ENCODE measurements at regions not wholly inside any gene's neighbourhood (a gene's known extent, or its start where the extent isn't known, plus 50 kb on each side); places are given as distances from the start of the nearest gene placed in this dataset.
"Not testable (repeated sequence)": the region's sequence is repeated elsewhere in the genome, so short reads cannot be mapped to it uniquely, and the experiment has no call there.

DNA sequence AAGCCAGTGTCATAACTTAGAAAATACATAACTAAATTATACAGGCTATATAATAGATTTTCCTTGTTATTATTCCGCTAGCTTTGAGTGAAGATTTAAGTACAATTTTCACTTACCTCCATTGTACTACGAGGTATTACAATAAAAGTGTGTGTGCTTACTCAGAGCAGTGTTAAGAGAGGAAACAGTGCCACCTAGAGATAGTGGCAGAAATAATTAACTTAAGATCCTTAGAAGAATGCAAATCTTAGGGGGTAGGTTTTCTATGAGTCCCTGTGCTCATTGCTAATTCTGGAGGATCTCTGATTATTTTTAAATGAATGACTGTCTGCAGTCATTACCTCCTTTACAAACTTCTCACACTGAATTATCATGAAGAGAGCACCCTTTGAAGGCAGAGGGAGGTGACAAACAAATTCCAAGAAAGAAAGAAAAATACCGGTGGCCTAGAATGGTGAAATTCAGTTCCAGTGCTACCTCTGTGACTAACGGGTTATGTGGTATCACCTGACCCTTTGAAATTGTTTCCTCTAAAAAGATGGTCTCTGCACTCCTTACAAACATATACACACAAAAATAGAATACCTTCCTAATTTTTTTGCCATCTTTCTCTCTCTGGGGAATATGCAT, 379.8 kb downstream of the TRIM36 start:
- no peak for DNase-seq

DNA sequence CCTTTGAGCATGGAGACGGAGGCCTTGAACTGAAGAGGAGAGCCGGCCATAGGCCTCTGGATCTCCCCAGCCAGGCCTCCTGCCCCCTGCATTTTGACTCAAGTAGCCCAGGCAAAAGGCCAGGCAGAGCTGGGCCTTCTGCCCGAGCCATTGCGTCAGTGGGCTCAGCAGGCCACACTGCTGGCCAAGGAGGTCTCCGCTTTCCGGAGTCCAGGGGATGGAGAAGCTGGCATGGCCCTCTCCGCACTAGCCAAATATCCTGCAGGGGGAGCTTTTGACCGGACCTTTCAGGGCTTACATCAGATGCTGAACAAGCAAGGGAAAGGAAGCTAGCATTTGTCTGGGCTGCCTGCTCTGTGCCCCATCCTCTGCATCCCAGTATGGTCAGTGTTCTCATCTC, 386.8 kb downstream of the TRIM36 start:
- DNase-seq = no peak

DNA sequence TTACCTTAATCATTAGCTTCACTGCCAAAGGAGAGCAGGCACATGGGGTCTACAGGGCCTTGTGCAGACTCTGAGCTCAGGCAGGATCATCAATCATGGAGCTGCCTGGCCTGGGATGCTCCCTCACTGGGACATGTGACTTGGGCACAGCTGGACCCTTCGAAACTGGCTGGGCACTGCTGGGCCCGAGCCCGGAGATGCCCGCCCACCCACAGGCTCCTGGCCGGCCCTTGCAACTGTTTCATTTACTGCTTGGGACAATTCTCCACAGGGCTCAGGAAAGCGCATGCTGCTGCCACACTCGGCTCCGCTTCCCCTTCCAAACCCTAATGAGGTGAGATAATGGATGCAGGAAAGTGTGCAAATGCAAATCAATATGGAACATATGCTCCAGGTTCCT, 387.5 kb downstream of the TRIM36 start:
- no peak for DNase-seq

DNA sequence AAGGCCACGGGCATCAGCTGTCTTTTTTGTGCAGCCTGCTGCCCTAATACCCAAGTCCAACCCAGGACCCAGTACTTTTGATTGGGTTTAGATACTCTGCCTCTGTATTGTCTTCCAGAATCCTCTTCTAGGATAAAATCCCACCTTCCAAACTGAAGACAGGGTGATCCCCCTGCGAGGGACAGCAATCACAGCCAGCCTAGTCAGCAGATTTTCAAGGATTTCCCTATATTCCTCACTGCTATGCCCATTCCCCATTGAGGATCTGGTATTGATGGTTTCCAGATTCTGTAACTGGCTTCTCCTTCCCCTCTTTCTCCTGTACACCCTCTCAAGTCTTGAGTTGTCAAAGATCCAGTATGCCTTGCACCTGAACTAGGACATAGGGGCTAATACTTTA, 389.4 kb downstream of the TRIM36 start:
- DNase-seq = no peak

DNA sequence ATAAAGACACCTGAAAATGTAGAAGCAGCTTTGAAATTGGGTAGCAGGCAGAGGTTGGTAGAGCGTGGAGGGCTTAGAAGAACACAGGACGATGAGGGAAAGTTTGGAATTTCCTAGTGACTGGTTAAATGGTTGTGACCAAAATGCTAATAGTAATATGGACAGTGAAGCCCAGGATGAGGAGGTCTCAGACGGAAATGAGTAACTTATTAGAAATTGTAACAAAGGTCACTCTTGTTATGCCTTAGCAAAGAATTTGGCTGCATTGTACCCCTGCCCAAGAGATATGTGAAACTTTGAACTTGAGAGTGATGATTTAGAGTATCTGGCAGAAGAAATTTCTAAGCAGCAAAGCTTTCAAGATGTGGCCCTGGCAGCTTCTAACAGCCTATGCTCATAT, 382.5 kb downstream of the KCNN2 start:
- no peak for DNase-seq

DNA sequence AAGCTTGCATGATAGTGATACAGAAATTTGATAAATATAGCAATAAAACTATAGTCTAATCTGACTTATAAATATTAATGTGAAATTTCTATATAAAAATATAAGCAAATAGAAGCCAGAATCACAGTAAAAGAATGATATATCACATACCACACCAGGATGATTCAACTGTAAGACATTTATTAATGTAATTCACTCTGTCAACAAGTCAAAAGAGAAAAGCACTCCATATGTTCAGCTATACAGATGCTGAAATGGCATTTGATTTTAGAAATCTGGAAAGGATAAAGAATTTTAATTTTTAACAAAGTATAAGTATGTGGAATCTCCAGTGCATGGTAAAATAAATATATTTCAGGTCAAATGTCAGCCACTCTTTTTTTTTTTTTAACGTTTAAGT, 372.4 kb downstream of the KCNN2 start:
- no peak for DNase-seq

DNA sequence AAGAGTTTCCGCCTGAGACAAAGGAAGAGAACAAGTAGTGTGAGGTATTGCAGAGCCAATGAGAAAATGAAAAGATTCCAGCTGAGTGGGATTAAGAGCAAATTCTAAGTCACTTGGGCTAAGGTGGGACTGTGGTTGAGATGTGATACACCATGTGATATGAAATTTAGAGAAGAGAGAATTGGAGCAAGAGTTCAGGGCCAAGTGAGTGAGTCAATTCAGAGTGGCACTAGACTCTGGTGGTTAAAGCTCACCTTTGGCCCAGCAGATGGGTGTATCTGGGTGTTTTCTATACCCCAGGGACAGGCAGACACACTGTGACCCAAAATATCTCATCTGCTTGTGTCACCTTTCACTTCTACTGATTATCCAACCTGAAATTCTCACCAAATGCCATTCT, 368.1 kb downstream of the KCNN2 start:
- DNase-seq = no peak

DNA sequence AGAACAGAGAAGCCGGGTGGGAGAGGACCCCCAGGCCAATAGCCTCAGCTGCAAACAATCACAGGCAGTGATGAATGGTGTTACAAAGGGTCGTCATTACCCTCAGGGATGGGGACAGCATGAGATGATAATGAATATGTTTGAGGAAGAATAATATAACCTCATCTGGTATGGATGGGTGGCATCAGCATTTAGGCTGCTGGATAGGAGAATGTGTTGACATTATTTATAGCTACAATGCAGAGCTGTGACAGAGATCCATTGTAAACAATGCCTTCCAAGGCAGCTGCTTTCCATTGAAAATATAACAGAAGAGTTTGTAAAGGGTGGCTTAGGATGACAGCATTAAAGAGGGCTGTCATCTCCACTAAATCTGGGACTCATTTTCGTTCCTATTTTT, 365.5 kb downstream of the KCNN2 start:
- DNase-seq = no peak

DNA sequence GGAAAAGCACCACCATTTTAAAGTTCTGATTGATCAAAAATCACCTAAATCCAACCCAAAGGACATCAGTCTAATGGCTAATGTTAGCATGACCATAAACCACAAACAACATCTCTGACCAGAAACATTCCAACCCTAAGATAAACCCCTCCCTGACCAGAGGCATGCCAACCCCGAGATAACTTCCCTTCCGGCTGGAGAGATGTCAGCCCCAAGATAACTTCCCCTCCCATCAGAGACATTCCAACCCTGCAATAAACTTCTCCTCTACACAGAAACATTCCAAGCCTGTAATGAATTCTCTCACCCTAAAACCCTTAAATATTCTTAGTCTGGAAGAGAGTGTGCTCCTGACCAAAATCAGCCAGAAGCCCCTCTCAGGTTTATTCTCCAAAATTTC, 364.3 kb downstream of the KCNN2 start:
- no peak for DNase-seq

DNA sequence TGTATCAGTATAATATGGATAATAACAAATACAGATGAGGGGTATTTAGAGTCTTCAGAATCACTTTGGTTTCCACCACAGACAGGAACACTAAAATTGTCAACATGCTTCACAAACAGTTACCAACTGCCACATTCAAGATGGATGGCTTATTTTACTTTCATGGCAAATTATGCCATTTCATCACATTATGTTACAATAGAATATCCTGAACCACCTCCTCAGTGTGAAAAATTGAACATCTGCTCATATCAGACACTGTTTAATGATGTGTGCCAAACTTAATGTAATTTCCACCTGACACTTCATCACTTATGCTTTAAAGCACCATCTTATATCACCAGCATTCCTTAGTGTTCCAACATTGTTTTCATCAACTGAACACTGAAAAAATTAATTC, 357.4 kb downstream of the KCNN2 start:
- no peak for DNase-seq

DNA sequence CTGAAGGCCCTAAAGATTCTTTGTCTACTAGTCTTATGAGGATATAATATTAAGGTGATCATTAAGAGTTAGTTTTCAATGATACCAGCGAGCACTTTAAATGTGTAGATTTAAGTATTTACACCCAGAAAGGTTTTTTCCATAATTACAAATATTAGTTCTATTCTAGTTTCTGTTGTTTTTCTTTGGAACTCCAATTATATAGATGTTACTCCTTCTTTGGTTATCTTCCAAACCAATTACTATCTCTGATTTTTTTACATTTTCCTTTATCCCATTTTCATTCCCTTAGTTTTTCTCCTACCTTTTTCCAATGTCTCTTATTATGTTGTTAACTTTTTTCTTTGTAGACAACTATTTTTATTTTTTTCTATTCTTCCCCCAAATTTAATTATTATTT, 355.1 kb downstream of the KCNN2 start:
- DNase-seq = no peak

DNA sequence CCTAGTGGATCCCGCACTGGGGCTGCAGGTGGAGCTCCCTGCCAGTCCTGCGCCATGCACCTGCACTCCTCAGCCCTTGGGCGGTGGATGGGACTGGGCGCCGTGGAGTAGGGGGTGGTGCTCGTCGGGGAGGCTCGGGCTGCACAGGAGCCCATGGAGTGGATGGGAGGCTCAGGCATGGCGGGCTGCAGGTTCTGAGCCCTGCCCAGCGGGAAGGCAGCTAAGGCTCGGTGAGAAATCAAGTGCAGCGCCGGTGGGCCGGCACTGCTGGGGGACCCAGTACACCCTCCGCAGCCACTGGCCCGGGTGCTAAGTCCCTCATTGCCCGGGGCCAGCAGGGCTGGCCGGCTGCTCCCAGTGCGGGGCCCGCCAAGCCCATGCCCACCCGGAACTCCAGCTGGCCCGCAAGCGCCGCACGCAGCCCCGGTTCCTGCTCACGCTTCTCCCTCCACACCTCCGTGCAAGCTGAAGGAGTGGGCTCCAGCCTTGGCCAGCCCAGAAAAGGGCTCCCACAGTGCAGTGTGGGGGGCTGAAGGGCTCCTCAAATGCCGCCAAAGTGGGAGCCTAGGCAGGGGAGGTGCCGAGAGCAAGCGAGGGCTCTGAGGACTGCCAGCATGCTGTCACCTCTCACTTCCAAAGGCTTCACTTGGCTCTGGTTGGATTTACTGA, 342.5 kb downstream of the KCNN2 start:
- DNase-seq = not testable (repeated sequence)

DNA sequence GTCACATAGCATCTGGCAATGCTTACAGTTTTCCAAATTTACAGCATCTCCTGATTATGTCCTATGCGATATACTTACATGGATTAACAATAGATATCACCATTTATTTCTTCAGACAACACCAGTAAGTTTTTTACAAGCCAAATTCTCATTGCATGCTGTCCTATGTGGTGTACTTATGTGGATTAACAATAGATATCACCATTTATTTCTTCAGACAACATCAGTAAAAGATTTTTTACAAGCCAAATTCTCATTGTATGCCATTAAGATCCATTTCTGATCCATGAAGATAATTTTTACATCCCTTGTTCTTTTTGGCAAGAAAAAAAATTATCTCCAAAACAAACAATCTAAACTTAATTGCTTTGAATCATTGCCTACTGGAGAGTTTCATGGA, 340.9 kb downstream of the KCNN2 start:
- no peak for DNase-seq

DNA sequence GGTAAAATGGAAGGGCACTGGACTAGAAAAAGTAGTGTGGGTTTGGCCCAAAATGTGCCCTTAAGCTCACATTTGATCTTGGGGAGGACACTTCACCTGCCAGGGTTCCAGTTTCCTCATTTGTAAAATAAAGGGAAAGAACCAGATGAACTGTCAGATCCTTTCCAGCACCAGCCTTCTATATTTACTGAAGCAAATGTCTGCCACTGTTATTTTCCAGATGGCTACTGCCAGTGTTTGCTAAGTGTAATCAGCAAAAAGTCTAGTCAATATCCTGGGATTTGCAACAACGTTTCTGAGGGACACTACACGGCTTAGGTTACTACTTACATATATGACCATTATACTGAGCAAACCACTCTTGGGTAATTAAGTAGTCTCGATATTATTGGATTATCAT, 340.3 kb downstream of the KCNN2 start:
- DNase-seq = no peak

DNA sequence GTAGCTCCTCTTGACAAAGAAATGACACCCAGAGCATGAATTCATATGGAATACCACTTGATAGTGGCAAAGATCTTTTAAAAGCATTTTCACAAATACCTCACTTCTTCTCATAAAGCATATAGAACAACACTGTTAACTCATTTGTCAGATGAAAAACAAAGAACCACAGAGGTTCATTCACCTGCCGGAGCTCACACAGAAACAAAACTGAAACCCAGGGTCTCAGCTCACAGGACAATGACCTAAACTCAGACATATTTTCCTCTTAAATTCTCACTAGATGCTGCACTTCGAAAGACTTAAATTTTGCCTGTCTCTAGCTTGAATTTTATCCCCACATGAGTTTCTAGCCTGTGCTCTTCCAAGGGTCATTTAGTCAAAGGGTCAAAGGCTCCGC, 339.0 kb downstream of the KCNN2 start:
- no peak for DNase-seq

DNA sequence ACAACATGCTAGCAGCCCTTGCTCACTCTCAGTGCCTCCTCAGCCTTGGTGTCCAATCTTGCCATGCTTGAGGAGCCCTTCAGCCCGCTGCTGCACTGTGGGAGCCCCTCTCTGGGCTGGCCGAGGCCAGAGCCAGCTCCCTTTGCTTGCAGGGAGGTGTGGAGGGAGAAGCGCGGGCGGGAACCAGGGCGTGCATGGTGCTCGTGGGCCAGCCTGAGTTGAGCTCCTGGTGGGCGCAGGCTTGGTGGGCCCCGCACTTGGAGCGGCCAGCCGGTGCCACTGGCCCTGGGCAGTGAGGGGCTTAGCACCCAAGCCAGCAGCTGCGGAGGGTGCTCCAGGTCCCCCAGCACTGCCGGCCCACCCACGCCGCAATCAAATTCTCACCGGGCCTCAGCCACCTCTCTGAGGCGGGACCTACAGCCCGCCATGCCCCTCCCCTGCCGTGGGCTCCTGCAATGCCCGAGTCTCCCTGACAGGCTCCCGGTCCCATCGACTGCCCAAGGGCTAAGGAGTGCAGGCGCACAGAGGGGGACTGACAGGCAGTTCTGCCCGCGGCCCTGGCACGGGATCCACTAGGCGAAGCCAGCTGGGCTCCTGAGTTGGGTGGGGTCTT, 333.5 kb downstream of the KCNN2 start:
- no peak for DNase-seq

DNA sequence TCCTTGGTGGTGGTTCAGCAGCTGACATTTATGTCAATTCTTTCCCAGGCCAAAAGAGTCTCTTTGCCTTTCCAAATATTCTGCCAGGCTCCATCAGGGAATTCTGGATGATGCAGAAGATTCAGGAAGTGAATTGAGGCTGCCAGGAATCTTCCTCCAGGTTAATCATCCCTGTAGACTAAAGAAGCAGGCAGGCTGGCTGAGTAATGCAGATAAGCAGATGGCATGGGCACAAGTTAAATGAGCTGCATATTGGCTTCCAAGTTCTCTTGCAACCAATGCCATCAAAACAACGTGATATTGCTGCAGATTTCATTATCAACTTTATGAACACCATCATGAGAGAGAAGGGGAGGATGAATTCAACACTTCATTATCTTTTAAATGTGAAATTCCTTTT, 324.5 kb downstream of the KCNN2 start:
- no peak for DNase-seq

DNA sequence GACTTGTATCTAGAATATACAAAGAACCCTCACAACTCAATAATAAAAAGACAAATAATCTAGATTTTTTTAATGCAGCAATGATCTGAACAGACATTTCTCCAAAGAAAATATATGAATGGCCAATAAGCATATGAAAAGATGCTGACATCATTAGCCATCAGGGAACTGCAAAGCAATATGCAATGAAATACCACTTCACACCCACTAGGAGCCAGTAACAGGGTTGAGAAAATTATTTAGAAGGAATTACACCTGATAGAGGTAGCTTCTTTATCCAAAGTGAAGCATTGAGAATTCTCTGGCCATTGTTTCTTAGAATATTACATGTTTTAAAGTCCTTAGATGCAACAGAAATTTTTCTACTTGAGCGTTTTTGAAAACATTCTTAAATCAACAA, 316.9 kb downstream of the KCNN2 start:
- no peak for DNase-seq

DNA sequence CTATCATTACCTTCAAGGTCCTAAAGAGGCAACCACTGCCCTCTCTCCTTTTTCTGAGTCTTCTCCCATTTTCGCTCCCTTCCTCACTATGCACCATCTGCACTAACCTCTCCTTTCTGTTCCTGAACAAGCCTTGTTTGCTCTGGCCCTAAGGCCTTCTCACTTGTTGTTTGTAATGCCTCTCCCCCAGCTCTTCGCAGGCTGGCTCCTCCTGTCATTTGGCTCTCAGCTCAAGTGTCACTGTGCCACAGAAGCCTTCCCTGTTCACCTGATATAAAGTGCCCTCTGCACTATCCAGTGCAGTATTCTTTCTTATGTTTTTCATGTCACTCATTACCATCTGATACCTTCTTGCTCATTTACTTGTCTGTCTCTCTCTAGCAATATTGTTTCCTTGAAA, 303.7 kb downstream of the KCNN2 start:
- DNase-seq = no peak

DNA sequence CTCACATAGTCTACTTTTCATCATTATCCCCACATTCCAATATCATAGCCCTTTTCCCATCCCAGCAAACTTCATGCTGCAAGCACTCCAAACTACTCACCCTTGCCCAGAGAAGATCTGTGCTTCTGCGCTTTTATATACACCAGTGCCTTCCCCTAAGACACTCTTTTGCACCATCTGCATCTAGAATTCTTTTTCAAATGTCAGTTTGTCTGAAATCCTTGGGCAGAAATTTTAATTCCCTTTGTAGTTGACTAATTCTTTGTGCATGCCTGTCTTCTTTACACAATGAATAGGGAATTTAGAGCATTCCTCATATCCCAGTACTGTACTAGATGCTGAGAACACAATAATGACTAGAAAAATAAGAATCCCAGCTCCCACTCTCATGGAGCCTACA, 298.9 kb downstream of the KCNN2 start:
- DNase-seq = no peak

DNA sequence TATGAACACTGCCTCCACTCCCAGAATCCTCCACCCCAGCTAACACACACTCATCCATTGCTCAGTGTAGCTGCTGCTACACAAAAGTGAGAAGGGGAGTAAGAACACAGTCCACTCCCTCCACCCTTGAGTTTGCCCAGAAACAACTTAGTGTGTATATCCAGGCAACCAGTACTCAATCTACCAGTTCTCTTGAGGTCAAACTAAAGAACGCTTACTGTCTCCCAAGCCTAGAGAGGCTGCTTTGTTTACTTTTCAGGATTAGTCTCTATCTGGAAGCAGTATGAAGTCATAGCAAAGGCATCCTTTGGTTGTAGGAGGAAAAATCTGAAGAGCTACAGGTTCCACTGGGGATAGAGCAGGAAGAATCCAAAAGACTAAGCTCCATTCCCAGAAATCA, 296.3 kb downstream of the KCNN2 start:
- DNase-seq = no peak

DNA sequence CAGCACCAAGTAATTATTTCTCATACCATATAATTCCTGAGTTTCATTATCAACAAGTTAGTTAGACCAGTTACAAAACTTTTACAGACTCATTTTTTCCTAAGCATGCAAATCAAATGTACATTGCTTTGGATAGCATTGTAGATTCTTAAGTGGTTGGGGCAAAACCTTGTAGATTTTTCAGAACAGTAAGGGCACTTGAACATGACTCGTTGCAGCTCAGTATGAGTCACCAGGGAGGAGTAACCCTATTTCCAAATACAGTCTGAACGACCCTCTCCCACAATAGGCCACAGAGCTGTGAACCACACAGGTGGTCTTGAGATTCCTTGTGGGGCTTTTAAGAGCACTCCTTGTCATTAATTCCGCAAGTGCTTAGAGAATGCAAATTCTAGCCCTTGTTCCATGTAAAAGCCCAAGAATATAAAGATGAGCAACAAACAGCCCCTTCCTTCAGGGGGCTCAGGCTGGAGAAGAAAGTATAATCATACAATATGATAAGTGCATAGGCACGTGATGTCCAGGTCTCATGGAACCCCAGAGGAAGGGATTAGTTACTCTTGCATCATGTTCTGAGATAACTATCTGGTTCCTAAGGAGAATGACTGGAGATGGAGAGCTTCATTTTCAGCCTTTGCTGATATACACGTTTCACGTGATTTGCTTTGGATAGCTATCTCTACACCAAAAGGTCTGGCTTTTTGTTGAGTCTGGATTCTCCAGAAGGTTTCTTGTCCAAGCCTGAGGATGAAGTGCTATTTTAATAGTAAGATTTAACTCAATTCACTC, 295.7 kb downstream of the KCNN2 start:
- DNase-seq = no peak

DNA sequence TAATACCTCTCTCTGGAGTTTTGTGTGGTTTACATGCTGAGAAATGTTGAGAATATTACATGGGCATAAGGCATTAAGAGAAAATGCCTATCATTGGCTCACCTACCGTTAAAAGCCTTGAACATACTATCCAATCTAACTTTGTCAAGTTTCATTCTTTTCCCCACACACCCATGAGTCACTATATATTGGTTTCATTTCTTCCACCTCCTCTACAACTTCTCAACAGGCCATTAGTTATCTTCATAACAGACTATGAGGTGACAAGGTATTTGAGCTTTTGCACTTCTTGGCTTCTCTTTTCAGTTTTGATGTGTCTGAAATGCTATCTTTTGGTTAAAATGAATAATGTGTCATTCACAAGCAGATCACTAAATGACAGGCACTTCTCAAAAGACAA, 288.0 kb downstream of the KCNN2 start:
- no peak for DNase-seq

DNA sequence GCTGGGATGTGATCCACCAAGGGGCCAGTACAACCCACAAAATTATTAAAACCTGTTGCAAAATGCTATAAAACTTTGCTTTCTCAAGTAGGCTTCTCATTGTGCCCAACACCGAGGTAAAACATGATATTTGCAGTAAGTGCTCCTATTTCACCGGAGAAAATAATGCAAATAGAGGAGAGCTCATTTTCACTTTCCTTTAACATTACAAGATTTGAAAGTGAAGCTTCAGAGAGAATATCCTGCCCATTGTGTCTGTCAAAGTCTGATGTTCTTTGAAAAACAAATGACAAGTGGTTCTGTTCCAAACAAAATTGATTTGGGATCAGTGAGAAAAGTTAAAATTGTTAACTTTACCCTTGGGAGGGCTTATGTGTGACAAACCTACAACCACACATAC, 287.1 kb downstream of the KCNN2 start:
- no peak for DNase-seq
